ENCODE measurements at regions not wholly inside any gene's neighbourhood (a gene's known extent, or its start where the extent isn't known, plus 50 kb on each side); places are given as distances from the start of the nearest gene placed in this dataset.
"Not testable (repeated sequence)": the region's sequence is repeated elsewhere in the genome, so short reads cannot be mapped to it uniquely, and the experiment has no call there.

GRCh38 chr5:130294798-130295197, 390.5 kb downstream of the CHSY3 start:
- not testable (repeated sequence) for FAIRE-seq; DNase-seq (ENCODE audit: extremely low spot score, insufficient read length, low read depth)

GRCh38 chr5:130290219-130290618, 386.0 kb downstream of the CHSY3 start:
- FAIRE-seq (no peak), DNase-seq (ENCODE audit: extremely low spot score, insufficient read length, low read depth) (no peak)

GRCh38 chr5:130289132-130290088, 385.1 kb downstream of the CHSY3 start:
- no peak for FAIRE-seq
- DNase-seq (ENCODE audit: extremely low spot score, insufficient read length, low read depth): no peak

DNA sequence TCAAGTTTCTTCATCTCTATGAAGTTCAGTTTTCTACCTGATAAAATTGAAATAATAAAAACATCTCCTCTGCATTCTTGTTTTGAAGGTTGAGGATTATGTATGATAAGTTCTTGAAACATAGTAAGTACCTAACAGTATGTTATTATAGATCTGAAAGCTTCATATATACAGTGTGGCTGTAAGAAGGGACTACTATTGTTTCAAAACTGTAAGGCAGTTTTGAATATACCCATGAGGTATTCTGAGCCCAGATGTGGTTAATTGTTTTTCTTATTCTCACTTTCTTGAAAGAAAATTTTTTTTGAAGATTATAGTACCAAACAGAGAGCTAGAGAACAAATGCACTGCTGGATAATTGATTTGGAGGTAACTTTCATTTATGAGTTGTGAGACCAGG, 383.2 kb downstream of the CHSY3 start:
- no peak for FAIRE-seq

DNA sequence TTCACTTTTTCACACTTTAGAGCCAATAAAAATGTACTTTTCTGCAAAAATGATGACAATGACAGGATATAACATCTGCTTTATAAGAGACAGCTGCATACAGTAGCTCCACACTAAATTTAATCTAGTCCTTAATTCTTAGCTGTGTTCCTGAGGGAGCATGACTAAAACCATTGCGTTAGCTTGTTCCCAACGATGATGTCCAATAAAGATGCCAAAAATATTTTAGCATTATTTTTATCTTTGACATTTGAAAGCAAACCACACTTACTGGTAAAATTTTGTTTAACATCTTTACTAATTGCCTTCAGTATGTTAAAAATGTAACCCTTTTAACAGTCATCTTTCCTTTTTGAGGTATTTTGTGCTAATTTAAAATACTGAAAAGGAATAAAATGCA, 382.7 kb downstream of the CHSY3 start:
- no peak for DNase-seq (ENCODE audit: extremely low spot score, insufficient read length, low read depth)
- FAIRE-seq: no peak

More for the DNA sequence above, 383.2 kb downstream of the CHSY3 start:
- no peak for DNase-seq (ENCODE audit: extremely low spot score, insufficient read length, low read depth)

- FAIRE-seq (no peak), DNase-seq (ENCODE audit: extremely low spot score, insufficient read length, low read depth) (no peak)
These were observed 377.8 kb downstream of the CHSY3 start for GRCh38 chr5:130282049-130282448.

DNA sequence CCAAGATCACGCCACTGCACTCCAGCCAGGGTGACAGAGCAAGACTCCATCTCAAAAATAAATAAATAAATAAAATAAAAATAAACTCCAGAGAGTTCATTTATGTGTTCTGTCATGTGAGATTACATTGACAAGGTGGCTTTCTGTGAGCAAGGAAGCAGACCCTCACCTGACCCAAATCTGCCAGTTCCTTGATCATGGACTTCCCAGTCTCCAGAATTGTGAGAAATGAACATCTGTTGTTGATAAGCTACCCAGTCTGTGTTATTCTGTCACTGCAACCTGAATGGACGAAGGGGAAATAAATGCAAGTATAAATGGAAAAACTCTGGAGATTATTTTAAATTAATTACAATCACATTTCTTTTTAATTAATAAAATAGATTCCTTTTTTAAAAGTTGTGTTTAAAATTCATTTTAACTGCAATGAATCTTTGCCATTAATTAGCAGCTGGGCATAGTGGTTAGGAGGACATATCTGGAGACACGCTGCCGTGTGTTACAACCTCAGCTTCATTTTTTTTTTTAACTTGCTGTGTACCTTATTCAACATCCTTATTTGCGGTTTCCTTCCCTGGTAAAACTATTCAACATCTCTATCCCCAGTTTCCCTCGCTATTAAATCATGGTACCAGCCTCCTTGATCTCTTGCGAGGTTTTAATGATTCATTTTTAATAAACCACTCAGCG, 376.4 kb downstream of the CHSY3 start:
- DNase-seq (ENCODE audit: extremely low spot score, insufficient read length, low read depth) (no peak), FAIRE-seq (no peak)

- DNase-seq (ENCODE audit: extremely low spot score, insufficient read length, low read depth) (no peak), FAIRE-seq (no peak)
These were observed 375.1 kb downstream of the CHSY3 start for GRCh38 chr5:130279386-130279785.

DNA sequence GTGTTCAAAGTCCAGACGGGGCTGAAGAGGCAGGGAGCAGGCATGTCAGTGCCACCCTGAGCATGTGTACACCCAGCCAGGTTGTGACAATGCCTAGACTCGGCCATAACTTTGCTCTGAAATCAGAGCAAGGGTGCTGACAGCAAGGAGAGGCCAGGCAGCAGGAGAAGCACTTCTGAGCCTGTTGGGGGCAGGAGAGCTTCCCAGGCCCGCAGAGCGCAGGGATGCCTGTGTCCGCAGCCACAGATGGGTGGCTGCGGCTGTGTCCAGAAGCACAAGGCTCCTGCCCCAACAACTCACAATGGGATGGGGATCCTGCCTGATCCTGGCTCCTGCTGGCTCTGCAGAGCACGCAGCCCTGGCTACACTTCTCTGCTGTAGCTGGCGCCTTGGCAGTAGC, 373.9 kb downstream of the CHSY3 start:
- FAIRE-seq (no peak), DNase-seq (ENCODE audit: extremely low spot score, insufficient read length, low read depth) (no peak)

- DNase-seq (ENCODE audit: extremely low spot score, insufficient read length, low read depth) (no peak), FAIRE-seq (no peak)
These were observed 373.3 kb downstream of the CHSY3 start for GRCh38 chr5:130277522-130277921.

DNA sequence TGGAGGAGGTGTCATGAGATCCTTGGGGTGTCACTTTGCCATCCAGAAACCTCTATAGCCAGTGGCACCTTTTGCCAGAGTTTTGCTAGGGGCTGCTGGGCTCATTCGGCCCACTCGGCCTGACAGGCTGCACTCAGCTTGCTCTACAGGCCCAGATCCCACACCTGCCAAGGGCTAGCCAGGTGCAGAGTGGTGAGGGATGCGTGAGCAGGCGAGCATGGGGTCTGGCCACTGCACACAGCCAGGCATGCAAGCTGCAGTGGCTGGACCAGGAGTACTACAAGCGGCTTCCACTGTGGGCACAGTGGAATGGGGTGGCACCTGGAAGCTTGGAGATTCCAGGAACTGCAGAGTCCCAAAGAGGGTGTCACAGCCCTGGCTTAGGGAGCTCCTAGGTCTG, 372.7 kb downstream of the CHSY3 start:
- no peak for DNase-seq (ENCODE audit: extremely low spot score, insufficient read length, low read depth)
- no peak for FAIRE-seq

DNA sequence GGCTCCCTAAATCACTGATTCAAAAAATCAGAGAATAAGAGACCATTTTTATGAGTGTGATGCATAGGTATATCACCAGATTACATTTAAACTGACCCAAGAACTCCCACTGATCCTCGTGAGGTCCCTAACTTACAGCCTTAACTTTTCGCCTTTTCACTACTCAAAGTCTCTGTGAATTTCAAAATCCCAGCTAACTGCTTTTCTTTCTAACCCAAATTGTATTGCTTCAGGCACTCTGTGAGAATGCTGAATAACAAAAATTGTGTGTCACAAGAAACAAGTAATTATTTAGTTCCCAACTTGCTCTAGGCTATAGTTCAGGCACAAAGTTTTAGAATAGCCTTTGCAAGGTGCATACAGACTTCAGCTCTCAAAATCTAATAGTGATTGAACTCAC, 368.6 kb downstream of the CHSY3 start:
- DNase-seq (ENCODE audit: extremely low spot score, insufficient read length, low read depth) (no peak), FAIRE-seq (no peak)

- DNase-seq (ENCODE audit: extremely low spot score, insufficient read length, low read depth) (no peak), FAIRE-seq (no peak)
These were observed 366.5 kb downstream of the CHSY3 start for GRCh38 chr5:130270786-130271185.

- DNase-seq (ENCODE audit: extremely low spot score, insufficient read length, low read depth): no peak
- FAIRE-seq: no peak
These were observed 364.2 kb downstream of the CHSY3 start for GRCh38 chr5:130268489-130268888.

DNA sequence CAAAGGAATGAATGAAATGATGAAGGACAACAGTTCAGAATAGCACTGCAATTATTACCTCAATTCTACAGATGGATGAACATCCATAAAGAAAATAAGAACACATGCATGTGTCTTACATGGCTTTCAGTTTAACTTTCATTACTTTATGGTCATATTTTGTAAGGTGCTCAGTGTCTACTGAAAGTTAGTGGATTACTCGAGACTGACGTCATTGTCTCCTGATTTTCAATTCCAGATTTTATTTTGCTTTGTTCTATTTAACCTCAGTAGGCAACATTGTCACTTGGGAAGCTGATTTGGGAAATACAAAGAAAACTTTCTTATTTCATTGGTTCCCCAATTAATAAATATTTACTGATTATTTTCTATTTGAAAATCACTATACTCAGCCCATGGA, 363.7 kb downstream of the CHSY3 start:
- no peak for FAIRE-seq
- no peak for DNase-seq (ENCODE audit: extremely low spot score, insufficient read length, low read depth)

GRCh38 chr5:130260481-130260880, 356.2 kb downstream of the CHSY3 start:
- FAIRE-seq: no peak
- DNase-seq (ENCODE audit: extremely low spot score, insufficient read length, low read depth): no peak

- no peak for DNase-seq (ENCODE audit: extremely low spot score, insufficient read length, low read depth)
- no peak for FAIRE-seq
These were observed 347.7 kb downstream of the CHSY3 start for GRCh38 chr5:130251931-130252330.

GRCh38 chr5:130243641-130244040, 339.4 kb downstream of the CHSY3 start:
- no peak for FAIRE-seq
- no peak for DNase-seq (ENCODE audit: extremely low spot score, insufficient read length, low read depth)

DNA sequence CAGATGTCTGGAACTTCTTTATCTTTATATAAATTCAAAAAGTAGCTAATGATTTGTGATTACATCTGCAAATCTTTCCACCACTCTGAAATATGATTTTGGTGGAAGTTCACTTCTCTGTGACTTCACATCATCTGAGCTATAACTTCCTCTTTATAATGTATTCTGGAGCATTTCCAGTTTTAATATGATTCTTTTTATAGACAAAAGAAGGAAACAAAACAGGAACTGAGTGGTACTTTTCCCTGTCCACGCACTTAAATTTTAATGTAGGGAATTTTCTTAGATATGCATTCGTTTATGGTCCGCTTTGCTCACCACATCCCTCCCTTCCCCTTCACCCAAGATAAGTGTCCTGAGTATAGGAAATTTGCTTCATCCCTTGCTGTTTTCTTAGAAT, 333.5 kb downstream of the CHSY3 start:
- DNase-seq (ENCODE audit: extremely low spot score, insufficient read length, low read depth): no peak
- no peak for FAIRE-seq
